D721Med (cell line): ENCODE measurements at regions not wholly inside any gene's neighbourhood (a gene's known extent, or its start where the extent isn't known, plus 50 kb on each side); places are given as distances from the start of the nearest gene placed in this dataset.
"Not testable (repeated sequence)": the region's sequence is repeated elsewhere in the genome, so short reads cannot be mapped to it uniquely, and the experiment has no call there.

Experiments
- DNase-seq: peaks from one replicate; pipeline ENCODE4 v3.0.0; 2011; ENCODE audit warnings: low spot score; ENCODE audit not compliant: insufficient read length
- FAIRE-seq: peaks from 2 replicates; lab custom pipeline; 2011; peaks lifted over from hg19 to GRCh38; lab: Jason Lieb, UNC
- CTCF ChIP-seq: IDR thresholded peaks from 2 replicates; pipeline ENCODE4 v1.5.1; 2012; ENCODE audit warnings: mild to moderate bottlenecking, control low read depth; ENCODE audit not compliant: insufficient read depth; ENCODE audit errors: missing control alignments

DNA sequence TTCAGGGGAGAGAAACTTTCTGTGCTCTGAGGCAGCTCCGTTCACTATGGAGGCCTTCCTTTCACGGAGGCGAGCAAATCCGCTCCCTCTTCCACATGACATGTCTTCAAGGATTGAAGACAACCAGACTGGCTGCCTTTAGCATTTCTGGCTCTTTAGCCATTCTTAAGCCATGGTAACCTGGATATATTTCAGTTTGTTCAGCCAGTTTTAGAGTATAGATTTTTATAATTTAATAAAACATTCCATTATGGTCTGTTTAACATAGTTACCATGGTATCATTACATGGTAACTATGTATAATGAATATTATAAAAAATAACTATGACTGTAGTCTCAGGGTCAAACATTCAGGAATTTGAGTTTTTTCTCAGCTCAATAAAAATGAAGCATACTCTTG is 54.2 kb upstream of the NFIA start:
- DNase-seq (no peak), FAIRE-seq (no peak)
- TF ChIP-seq CTCF = no peak

- DNase-seq, FAIRE-seq: not testable (repeated sequence)
Observed at GRCh38 chr1:61018068-61018467, 64.3 kb upstream of the NFIA start.

DNA sequence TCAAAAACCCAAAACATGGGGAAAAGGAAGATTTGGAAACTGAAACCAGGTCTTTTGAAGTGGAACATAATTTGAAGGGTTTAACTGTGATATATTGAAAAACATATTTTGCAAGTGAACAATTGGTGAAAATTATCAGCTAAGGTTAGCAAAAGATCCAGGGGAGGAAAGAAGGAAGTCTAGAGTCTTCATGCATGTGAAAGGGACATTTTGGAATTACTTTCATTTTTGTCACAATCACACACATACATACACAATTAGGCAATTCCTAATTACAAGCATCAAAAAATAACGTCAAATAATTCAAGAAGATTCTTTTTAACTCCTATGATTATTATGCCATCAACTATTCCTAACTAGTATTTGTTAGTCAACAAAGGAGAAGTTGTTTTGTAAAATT is 64.7 kb upstream of the NFIA start:
- TF ChIP-seq CTCF = no peak
- FAIRE-seq (no peak), DNase-seq (no peak)

DNA sequence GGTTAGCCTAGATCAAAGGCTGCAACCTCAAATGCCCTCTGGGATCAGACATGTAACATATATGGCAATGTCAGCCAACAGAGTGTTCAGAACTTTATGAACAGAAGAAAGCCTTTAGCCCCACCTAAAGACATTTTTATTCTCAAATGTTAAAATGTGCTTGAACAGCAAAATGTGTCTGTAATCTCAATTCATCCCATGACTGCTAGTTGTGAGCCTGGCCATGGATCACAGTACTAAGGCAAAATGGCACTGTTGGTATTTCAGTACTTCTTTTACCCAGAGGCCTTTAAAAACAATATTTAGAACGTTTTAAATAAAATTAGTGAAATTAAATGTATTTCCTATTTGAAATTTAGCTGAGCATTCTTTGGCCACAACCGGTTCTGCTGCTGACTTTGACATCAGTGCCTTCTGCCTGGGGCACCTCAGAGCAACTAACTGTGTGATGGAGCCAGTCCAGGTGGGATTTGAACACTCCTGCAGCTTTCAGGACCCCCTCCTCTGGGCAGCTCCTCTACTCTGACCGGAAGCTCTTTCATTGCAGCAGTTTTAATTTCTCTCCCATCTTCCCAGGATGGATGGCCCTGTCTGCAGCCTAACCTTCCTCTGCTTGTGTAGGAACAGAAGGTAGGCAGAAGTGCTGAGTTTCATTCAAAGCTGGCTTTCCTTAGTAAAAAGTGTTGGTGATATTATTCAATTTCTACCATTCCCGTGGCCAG is 68.3 kb upstream of the NFIA start:
- FAIRE-seq (no peak), DNase-seq (no peak)
- no peak for TF ChIP-seq CTCF

- FAIRE-seq = no peak
- no peak for TF ChIP-seq CTCF
- DNase-seq = no peak
Observed at GRCh38 chr1:61013189-61013945, 69.0 kb upstream of the NFIA start.

DNA sequence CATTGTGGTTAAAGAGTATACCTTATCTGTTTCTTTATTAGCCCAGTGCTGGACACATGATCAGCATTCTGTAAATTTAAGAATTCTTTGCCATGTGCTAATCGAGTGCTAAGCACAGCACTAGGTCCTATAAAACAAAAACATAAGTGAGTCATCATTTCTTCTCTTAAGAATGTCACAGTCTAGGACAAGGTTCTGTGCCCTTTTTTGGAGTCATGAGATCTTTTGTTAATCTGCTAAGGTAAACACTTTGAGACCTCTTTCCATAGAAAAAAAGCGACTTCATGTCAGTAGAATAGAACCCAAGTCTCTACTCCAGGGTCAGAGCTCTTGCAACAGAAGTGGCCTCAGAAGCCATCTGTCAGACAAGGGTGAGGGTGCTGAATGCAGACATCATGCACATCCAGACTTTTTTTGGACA is 70.0 kb upstream of the NFIA start:
- FAIRE-seq (no peak), DNase-seq (no peak)
- TF ChIP-seq CTCF = no peak

- no peak for FAIRE-seq
- TF ChIP-seq CTCF = no peak
- no peak for DNase-seq
Observed at GRCh38 chr1:61011561-61012263, 70.6 kb upstream of the NFIA start.
